ENCODE measurements at regions not wholly inside any gene's neighbourhood (a gene's known extent, or its start where the extent isn't known, plus 50 kb on each side); places are given as distances from the start of the nearest gene placed in this dataset.

- H3K4me3 Mint-ChIP-seq = no peak overlapping the region
- no peaks in the 10 kb centered on the region for H3K36me3 ChIP-seq (ENCODE audit: control insufficient read depth, insufficient read depth, low read length)
- H3K4me3 ChIP-seq (ENCODE audit: low read length) = no peak overlapping the region
- no peaks in the 10 kb centered on the region for H3K36me3 Mint-ChIP-seq (ENCODE audit: low read depth)
- H3K27ac ChIP-seq (ENCODE audit: low read depth, low read length) = no peak overlapping the region
- TF ChIP-seq CTCF (conservative IDR thresholded peaks at IDR 0.05) = no peak
- 97% methylated on average over 2 of the region's 2 CpGs; no CpG with 5 or more reads in 1 of the 2 experiments for WGBS, 2 experiments (ENCODE audit: insufficient coverage in 1 of 2, insufficient read length in 1 of 2)
- no peak overlapping the region for H3K9ac ChIP-seq (ENCODE audit: extremely low read depth, low read length, poor library complexity, severe bottlenecking)
- no peaks in the 10 kb centered on the region for H3K9me3 Mint-ChIP-seq
- no peaks in the 10 kb centered on the region for H3K9me3 ChIP-seq (ENCODE audit: control insufficient read depth, low read length)
- H3K27ac Mint-ChIP-seq = no peak overlapping the region
- H3K27me3 ChIP-seq (ENCODE audit: control insufficient read depth, insufficient read depth, low read length, poor library complexity, severe bottlenecking) = no peaks in the 10 kb centered on the region
- H3K27me3 Mint-ChIP-seq (ENCODE audit: insufficient read depth) = no peaks in the 10 kb centered on the region
- H3K4me1 Mint-ChIP-seq = peaks cover 30% of the 10 kb centered on the region
- DNase-seq = no peak
- peaks cover 4% of the 10 kb centered on the region for H3K4me1 ChIP-seq (ENCODE audit: control insufficient read depth, insufficient read depth, low read length)
Observed at GRCh38 chr1:101135526-101135925, 101.3 kb upstream of the S1PR1 start.

- Histone ChIP-seq H3K4me3 (ENCODE audit: low read length) (no peak overlapping the region), H3K4me1 (ENCODE audit: control insufficient read depth, insufficient read depth, low read length) (no peaks in the 10 kb centered on the region), H3K9ac (ENCODE audit: extremely low read depth, low read length, poor library complexity, severe bottlenecking) (no peak overlapping the region), H3K36me3 (ENCODE audit: control insufficient read depth, insufficient read depth, low read length) (no peaks in the 10 kb centered on the region), H3K9me3 (ENCODE audit: control insufficient read depth, low read length) (no peaks in the 10 kb centered on the region), H3K27ac (ENCODE audit: low read depth, low read length) (no peak overlapping the region), H3K27me3 (ENCODE audit: control insufficient read depth, insufficient read depth, low read length, poor library complexity, severe bottlenecking) (no peaks in the 10 kb centered on the region)
- no peak for DNase-seq
- Mint-ChIP-seq H3K9me3 (no peaks in the 10 kb centered on the region), H3K4me3 (no peak overlapping the region), H3K36me3 (ENCODE audit: low read depth) (no peaks in the 10 kb centered on the region), H3K27me3 (ENCODE audit: insufficient read depth) (no peaks in the 10 kb centered on the region), H3K27ac (no peak overlapping the region), H3K4me1 (peaks cover 19% of the 10 kb centered on the region)
- 98% methylated on average over 1 of the region's 1 CpG; no CpG with 5 or more reads in 1 of the 2 experiments for WGBS, 2 experiments (ENCODE audit: insufficient coverage in 1 of 2, insufficient read length in 1 of 2)
- TF ChIP-seq CTCF (conservative IDR thresholded peaks at IDR 0.05) = no peak
Observed at GRCh38 chr1:101131239-101131843, 105.5 kb upstream of the S1PR1 start.

- Histone ChIP-seq H3K4me1 (ENCODE audit: control insufficient read depth, insufficient read depth, low read length) (no peaks in the 10 kb centered on the region), H3K27me3 (ENCODE audit: control insufficient read depth, insufficient read depth, low read length, poor library complexity, severe bottlenecking) (no peaks in the 10 kb centered on the region), H3K4me3 (ENCODE audit: low read length) (no peak overlapping the region), H3K27ac (ENCODE audit: low read depth, low read length) (no peak overlapping the region), H3K9ac (ENCODE audit: extremely low read depth, low read length, poor library complexity, severe bottlenecking) (no peak overlapping the region), H3K36me3 (ENCODE audit: control insufficient read depth, insufficient read depth, low read length) (no peaks in the 10 kb centered on the region), H3K9me3 (ENCODE audit: control insufficient read depth, low read length) (no peaks in the 10 kb centered on the region)
- Mint-ChIP-seq H3K9me3 (no peaks in the 10 kb centered on the region), H3K4me1 (peaks cover 17% of the 10 kb centered on the region), H3K4me3 (no peak overlapping the region), H3K27ac (no peak overlapping the region), H3K36me3 (ENCODE audit: low read depth) (no peaks in the 10 kb centered on the region), H3K27me3 (ENCODE audit: insufficient read depth) (no peaks in the 10 kb centered on the region)
- DNase-seq = no peak
- no peak for TF ChIP-seq CTCF (conservative IDR thresholded peaks at IDR 0.05)
- WGBS, 2 experiments (ENCODE audit: insufficient coverage in 1 of 2, insufficient read length in 1 of 2) = 71 to 81% methylated on average over 6 of the region's 6 CpGs
Observed at GRCh38 chr1:101130673-101131072, 105.1 kb upstream of the DPH5 start.
